ENCODE measurements at regions not wholly inside any gene's neighbourhood (a gene's known extent, or its start where the extent isn't known, plus 50 kb on each side); places are given as distances from the start of the nearest gene placed in this dataset.

GRCh38 chr6:79864421-79864820, 82.9 kb downstream of the ELOVL4 start:
- DNase-seq, result no peak

- no peak for DNase-seq
These were observed 83.4 kb downstream of the ELOVL4 start for GRCh38 chr6:79864001-79864400.

- DNase-seq, result no peak
These were observed 83.8 kb downstream of the ELOVL4 start for GRCh38 chr6:79863566-79863965.

GRCh38 chr6:79862711-79863110, 84.6 kb downstream of the ELOVL4 start:
- DNase-seq, result no peak

GRCh38 chr6:79862126-79862525, 85.2 kb downstream of the ELOVL4 start:
- DNase-seq, result no peak

- DNase-seq, result no peak
These were observed 86.3 kb downstream of the ELOVL4 start for GRCh38 chr6:79861023-79861422.

GRCh38 chr6:79847426-79847825, 99.9 kb downstream of the ELOVL4 start:
- no peak for DNase-seq

GRCh38 chr6:79842376-79843040, 104.8 kb downstream of the ELOVL4 start:
- no peak for DNase-seq

- DNase-seq, result no peak
These were observed 105.6 kb downstream of the ELOVL4 start for GRCh38 chr6:79841577-79842375.

- DNase-seq, result no peak
These were observed 108.5 kb downstream of the ELOVL4 start for GRCh38 chr6:79838851-79839250.

GRCh38 chr6:79833964-79834284, 113.4 kb downstream of the ELOVL4 start:
- no peak for DNase-seq

GRCh38 chr6:79833264-79833963, 113.9 kb downstream of the ELOVL4 start:
- DNase-seq, result no peak

- no peak for DNase-seq
These were observed 114.6 kb downstream of the ELOVL4 start for GRCh38 chr6:79832723-79833122.

GRCh38 chr6:79824202-79824601, 123.2 kb downstream of the ELOVL4 start:
- DNase-seq, result no peak

GRCh38 chr6:79821859-79822258, 125.5 kb downstream of the ELOVL4 start:
- no peak for DNase-seq

- DNase-seq, result no peak
These were observed 128.9 kb downstream of the ELOVL4 start for GRCh38 chr6:79818471-79818870.

- no peak for DNase-seq
These were observed 132.4 kb downstream of the ELOVL4 start for GRCh38 chr6:79814940-79815339.

- DNase-seq, result peak; percentile 44
These were observed 133.3 kb downstream of the ELOVL4 start for GRCh38 chr6:79813854-79814709.

- no peak for DNase-seq
These were observed 134.1 kb downstream of the ELOVL4 start for GRCh38 chr6:79813143-79813850.

GRCh38 chr6:79812195-79812594, 135.2 kb downstream of the ELOVL4 start:
- DNase-seq, result no peak

GRCh38 chr6:79810871-79811270, 136.5 kb downstream of the ELOVL4 start:
- DNase-seq, result no peak

GRCh38 chr6:79810185-79810705, 137.1 kb downstream of the ELOVL4 start:
- DNase-seq, result no peak
